HG02970 (cell line): ENCODE measurements at regions not wholly inside any gene's neighbourhood (a gene's known extent, or its start where the extent isn't known, plus 50 kb on each side); places are given as distances from the start of the nearest gene placed in this dataset.

Experiments
- ATAC-seq: cut with Tn5 transposase; IDR thresholded peaks from one replicate; pipeline ENCODE4 v1.9.1; 2021; ENCODE audit warnings: mild to moderate bottlenecking, moderate library complexity, moderate number of reproducible peaks; ENCODE audit not compliant: unreplicated experiment, low FRiP score

DNA sequence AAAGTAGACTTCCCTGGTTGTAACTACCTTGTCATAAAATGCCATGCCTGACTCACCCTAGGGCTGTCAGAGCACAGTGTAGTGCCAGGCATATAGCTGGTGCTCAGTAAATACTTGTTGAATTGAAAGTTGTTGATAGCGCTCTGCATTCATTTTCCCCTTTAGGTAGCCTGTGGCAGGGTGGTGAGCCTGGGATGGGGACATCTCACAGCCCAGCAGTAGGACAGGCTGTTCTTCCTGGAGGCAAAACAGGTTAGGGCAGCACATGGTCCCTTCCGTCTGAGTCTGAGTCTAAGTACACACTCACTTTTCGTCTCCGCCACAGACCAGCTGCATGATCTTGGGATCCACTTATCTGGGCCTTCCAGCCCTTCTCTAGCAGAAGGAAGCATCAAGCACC, 401.9 kb downstream of the ZSWIM6 start:
- no peak for ATAC-seq

DNA sequence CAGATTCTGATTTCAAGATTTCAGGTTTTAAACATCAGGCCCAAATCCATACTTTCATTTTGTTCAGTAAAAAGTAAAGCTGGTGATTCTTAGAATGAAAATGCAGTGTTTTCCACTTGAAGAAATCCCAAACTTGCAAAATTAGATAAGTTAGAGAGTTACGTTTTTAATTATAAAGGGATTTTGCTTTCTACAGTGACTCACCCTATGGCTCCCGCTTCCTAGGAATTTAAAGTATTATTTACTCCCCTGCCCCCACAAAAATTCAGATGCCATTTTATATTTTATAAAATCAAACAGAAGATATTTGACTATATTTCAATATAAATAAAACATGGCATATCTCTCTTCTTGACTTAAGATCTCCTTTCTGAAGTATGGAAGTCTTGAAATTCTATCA, 402.9 kb downstream of the ZSWIM6 start:
- no peak for ATAC-seq

DNA sequence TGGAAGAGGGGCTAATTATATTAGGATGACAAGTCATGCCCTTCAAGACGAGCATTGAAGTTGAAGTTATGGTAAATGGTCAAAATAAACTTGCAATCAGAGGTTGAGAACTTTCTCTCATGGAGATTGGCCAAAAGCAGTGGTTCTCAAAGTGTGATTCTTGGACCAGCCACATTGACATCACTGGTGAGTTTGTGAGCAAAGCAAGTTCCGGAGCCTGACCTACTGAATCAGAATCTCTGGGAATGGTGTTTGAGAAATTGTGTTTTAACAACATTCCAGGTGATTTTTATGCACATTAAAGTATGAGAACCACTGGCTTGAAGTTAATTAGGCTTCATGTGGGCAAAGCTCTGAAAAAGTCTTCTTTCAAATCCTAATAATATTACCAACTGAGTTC, 403.5 kb downstream of the ZSWIM6 start:
- ATAC-seq: no peak

DNA sequence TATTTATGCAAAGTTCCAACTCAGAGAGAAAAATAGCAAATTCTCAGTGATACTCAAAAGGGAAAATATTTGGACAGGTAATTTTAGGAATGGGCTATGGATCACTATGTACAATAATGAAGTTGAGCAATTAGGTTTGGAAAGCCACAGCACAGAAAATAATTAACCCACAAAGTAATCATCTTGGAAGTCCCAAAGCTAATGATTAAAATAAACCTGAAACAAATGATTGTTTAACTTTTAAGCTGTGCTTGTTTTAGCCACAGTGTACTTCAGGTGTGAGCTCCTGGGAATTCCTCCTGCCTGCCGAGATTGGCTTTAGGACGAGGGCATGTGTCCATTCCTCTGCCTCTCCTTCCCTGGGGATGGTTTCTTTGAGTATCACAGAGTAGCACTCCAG, 403.9 kb downstream of the ZSWIM6 start:
- no peak for ATAC-seq

DNA sequence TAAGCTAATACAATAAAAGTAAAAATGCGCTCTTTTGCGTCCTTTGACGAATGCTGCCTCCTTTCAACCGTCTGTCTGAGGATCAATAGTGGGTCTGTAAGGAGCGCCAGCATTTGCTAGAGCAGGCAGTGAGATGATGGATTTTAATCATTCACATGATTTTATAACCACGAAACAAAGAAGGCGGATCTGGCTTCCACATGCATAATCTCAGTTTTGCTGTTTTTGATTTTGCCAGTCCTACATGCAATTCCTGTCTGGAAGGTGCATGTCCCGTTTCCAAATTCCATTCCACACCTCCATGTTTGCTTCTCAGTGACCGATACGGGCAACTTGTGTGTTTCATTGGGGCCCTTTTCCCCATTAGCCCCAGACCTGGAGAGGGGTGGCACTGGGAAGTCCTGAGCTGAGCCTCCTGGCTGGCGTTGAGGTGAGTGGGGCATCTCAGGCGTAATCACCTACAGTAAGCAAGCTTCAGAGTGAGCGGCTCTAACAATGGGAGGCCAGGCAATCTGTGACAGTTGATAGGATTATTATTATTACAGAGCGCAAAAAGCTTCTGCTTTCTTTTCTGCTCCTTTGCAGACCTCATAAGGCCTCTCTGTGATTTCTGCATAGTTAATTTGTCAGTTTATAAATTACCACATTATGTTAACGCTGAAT, 405.4 kb downstream of the ZSWIM6 start:
- ATAC-seq: no peak

DNA sequence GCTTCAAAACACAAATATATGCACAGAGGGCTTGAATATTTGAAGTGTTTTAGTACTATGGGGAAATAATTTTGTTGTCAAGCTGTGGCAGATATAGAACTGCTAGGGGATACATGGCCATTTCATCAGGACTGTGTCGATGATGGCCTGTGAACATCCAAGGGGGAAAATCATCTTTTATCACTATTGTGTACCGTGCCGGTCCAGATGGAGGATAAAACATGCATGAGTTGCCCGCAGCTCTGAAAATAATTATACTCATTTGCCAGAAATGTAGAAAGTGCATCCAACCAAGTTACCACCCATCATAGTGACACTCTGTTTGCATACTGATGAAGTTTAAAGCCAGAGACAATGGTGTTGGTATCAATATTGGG, 405.9 kb downstream of the ZSWIM6 start:
- ATAC-seq: no peak

DNA sequence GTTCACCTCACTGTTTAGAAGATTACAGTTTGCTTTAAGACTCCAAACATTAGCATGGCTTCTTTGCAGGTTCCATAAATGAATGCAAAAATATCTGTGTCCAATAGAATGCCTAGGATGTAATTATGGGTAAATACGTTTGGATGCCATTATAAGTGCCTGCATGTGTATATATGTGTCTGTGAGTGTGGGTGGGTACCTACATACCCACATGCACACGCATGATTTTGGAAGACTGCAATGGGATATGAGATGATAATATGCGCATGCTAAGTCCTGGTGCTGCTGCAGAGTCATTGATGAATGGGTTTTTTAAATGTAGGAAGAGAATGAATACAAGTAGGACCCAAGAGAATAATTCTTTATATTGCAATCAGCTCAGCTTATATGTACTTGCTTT, 406.4 kb downstream of the ZSWIM6 start:
- no peak for ATAC-seq

DNA sequence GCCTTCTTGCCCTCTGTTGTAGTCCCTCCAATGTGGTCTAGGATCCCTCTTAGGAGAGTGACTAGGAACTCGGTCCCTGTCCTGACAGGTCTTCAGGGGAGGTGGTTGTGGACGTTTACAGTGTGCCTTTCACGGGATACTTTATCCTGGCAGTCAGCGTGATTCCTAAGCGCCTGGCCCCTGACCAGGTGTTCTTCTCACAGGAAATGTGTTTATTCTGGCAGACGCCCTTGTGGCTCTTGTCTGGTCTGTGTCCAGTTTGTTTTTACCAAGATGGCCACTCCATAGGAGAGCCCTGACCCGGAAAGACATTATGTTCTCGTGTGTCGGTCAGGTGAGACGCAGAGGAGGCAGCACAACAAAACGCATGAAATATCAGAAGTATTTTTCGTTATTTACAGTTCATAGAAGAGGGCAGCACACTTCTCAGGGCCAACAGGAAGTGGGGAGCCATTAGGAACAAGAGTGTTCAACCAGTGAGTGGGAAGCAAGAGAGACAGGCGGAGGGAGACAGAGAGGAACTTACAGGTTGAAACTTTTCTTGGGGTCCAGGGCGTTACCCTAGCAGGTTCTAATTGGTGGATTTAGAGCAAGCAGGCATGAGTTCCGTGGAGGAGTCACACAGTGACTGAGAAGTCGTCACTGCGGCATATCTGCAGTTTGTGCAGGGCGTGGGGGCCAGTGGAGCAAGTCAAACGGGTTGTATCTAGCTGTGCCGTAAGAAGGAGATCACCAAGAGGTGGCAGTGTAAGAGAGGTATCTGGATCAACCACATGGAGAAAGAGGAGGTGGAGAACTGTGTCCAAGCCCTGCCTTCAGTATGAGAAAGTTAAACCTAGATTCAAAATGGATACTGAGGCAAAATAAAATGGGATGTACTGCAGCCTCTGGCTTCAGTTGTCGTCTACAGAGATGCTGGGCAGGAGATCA, 412.9 kb downstream of the ZSWIM6 start:
- no peak for ATAC-seq

DNA sequence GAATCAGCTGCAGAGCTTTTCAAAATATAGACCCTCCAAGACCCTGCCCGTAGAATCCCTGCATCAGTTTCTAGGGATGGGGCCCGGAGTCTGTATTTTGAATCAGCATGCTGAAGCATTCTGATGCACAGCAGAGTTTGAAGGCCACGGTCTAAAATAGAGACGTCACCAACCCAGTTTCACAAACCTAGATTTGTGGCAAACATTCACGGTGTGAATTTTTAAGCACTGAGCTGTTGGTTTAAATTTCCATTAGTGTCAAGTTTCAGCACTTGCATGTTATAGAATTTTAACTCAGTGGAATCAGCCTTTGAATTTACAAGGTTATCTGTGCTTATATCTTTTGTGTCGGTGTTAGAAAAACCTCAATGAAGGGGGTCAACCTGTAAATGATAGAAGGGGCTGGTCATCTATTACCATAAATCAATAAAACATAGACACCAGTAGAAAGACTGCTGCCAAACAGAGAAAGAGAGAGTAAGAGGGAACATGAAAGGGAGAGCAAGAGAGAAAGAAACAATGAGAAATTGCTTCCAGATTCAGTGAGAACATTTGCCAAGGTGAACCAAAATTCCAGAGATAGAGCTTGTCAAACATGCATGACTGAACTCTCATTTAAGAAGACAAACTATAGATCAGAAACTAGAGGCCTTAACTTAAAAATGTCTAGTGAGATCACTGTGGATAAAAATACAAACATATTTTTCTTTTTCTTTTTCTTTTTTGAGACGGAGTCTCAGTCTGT, 414.9 kb downstream of the ZSWIM6 start:
- no peak for ATAC-seq

DNA sequence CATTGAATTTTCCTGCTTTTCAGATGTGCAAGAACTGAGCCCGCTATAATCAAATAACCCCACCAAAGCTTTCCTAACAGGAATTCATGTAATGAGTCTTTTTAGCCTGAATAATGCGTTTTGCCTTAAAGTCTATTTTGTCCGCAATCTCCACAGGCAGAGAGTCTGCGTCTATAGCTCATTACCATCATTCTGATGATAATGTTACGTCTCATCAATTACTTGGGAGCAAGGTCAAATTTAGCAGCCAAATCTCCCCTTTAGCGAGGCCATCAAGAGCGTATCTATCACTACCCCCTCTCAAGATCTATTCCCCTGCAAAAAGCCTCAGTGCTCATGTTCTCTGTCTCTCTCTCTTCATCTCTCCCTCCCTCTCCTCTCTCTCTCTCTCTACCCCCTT, 416.1 kb downstream of the ZSWIM6 start:
- no peak for ATAC-seq

DNA sequence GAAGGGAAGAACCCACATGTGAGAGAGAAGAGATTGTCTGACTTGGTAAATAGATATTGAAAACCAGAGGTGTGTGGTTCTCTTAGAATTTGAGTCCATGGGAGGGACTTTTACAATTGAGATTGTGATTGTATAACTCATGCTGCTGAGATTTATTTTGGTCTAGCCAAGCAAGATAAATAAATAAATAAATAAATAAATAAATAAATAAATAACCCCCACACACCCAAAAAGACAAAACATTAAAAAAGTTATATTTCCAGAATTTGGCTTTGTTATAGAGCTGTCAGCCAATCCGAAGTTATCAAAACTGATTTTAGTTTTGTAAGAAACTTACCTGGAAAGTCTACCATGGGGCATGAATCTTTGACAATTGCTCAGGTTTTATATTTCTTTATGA, 416.6 kb downstream of the ZSWIM6 start:
- ATAC-seq: no peak

DNA sequence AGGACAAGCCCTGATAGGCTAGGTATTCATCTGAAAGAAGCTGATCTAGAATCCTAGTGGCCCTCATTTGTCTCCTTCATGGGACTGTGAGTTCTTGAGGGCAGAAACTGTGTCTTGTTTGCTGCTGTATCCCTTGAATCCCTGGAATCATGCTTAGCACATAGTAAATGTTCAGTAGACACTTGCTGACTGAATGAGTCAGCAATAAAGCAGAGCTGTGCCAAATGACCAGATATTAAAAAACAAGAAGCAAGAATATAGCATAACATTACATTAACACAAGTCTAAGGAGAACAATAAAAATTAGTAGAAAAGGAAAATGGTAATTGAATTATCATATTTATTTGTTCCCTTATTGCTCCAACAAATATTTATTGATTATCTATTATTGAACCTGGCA, 420.5 kb downstream of the ZSWIM6 start:
- ATAC-seq: no peak

DNA sequence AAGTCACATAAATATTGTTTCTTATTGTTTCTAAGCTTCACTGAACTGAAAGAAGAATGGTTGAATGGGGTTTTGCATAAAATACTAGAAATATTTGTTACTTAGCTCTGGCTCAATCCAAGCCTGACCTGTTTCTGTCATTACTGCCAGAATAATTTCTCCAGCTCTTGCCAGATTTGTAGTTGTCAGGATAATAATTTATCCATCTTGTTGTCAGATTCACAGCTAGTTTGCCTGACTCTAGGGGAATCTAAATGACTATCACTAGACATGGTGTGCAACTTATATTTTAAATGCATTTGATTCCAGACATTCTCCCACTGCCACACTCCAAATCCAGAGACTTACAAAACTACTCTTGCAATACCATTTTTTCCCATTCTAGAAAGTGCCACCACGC, 422.7 kb downstream of the ZSWIM6 start:
- no peak for ATAC-seq

DNA sequence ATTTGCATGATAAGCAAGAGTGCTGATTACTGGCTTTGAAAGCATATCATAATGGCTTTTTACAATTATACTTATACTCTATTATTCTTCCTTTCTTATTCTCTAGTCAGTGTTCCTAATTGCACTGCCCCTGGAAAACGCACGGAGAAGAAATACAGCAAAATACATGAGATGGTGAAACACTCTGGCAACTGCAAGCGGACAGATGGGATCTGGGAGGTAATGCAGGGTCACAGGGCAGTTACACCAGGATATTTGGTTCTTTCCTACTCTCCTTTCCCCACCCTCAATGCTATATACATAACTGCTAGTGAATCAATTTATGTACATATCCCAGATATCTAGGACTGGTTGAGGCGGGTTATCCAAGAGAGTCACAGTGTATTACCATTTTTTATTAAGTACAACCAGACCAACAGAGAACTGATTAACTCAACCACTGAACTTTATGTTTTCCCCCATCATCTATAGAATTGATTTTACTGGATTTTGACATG, 423.7 kb downstream of the ZSWIM6 start:
- no peak for ATAC-seq

DNA sequence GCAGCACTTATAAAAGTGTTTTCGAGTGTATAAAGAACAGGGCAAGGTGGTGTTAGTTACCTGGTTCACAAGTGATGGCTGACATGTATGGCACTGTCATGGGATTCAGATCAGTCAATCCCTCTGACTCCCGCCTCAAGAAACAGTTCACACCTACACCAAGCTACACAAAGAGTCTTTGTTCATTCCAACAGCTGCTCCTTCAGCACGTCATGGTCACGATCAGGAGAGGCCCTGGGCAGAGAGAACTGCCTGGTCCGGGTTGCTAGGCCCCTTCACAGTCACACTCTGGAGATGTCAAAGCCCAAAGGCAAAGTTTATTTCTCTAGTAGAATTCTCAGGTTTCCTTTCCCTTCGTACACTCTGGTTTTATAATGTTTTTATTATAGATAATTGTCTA, 426.7 kb downstream of the ZSWIM6 start:
- ATAC-seq: no peak

DNA sequence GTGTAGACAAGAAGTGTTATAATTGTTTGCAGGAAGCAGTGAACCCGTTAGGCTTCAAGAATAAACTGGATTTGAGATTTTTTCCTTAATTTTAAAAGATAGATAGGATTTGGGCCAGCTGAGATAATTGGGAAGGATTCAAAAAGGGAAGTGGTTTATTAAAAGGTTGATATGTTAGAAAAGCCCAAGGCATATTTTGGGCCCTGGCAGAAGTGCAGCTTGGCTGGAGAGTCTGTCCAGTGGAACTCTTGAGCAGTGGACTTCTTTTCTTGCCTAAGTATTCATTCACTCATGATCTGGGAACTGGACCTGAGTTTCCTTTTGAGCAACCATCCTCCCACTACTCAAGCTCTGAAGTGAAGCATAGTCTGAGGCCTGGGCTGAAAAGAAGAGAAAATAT, 433.4 kb downstream of the ZSWIM6 start:
- no peak for ATAC-seq

DNA sequence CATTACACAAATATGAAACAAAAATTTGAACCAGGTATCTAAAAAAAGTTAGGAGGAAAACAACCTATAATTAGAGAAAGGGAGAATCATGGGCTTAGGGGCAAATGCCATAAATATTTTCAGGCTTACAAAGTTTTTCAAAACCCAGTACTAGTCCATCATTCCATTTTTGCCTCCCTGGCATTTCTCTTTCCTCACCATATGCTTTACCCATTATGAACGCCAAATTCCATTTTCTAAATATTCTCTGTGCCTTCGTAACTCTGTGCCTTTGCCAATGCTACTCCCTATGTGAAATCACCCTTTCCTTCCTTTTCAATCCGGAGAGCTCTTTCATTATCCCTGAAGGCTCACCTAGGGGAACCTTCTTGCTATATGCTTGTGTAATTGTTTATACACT, 434.1 kb downstream of the ZSWIM6 start:
- ATAC-seq: no peak

DNA sequence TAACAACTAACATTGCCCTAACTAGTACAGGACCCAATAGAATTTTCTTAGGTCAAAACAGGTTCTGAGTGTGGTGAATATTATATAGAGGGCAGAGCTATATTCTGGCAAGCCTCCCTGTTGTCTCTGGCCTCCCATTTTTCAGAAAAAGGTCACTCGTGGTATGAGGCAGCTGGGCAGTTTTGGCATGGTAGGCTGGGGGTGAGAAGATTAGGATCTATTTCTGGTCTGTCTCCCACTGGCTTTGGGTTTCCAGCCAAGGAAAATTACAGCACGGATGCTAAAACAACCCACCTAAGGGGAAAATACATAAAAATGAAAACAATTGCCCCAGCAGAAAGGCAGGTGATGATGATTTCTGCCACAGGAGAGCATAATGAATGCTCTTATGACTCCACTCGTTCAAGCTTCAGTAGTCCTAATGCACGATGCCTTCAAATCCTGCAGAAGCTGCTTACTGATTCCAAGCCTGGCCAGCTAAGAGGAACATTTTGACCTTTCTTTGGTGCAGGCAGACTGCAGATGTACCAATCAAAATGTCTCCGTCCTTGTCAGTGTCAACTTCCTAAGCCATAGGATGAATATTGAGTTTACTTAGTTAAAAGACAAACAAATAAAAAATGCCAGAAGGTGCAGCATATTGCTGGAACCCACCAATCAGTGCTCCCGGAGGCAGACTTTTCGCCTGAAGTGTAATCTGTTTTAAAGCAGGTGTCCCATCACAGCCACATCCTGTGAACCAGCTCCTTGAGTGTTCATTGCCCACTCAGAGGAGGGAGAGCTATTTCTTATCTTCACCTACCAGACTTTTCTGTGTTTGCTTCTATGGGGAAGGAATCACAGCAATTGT, 435.4 kb downstream of the ZSWIM6 start:
- no peak for ATAC-seq

DNA sequence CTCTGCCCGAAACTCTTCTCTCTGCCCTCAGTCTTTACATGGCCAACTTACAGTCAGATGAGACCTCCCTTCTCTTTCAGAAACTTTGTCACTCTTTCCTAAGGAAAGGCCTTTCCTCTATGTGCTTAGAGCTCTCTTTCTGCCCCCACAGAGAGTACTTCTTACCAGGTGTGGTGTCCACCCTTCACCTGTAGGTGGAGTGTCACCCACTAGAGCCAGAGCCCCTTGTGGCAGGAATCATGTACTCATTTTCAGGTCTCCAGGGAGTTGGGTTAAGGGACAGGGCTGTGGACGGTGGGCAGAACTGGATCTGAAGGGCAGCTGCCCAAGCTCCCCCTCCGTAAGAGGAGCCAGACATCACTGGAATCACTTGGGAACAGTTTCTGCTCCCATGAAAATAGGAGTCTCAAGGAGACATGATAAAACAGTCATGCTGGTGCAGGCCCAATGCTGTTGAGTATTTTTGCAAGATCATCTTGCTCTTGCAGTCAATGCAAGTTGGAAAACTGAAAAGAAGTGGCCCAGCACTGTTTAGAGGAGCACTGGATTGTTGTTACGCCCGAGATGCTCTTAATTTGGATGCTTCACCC, 436.7 kb downstream of the ZSWIM6 start:
- peak; percentile 91 for ATAC-seq

DNA sequence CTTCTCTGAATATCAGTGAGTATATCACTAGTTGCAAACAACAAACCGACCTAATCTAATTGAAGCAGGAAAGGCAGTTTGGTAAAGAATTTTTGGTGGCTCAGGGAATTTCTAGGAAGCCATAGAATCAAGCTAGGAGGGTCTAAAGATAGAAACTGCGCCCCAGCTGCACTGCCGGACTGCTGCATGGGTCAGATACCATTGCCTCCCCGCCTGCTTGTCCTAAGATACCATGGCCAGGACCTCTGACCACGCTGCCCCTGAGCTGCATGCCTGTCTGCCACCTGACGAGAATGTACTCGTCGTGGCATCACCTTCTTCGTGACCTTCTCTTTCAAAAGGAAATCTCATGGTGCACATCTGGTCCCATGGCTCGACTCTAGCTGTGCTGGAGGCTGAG, 439.0 kb downstream of the ZSWIM6 start:
- no peak for ATAC-seq
